GM19025 (cell line): ENCODE measurements at regions not wholly inside any gene's neighbourhood (a gene's known extent, or its start where the extent isn't known, plus 50 kb on each side); places are given as distances from the start of the nearest gene placed in this dataset.

ENCODE experiments used
- ATAC-seq: cut with Tn5 transposase; IDR thresholded peaks from one replicate; pipeline ENCODE4 v1.9.1; 2021; ENCODE audit warnings: mild to moderate bottlenecking, low read depth, moderate library complexity; ENCODE audit not compliant: unreplicated experiment

- no peak for ATAC-seq
Measured at GRCh38 chr6:113160306-113161017, 696.7 kb upstream of the MARCKS start.

- ATAC-seq, result no peak
Measured at GRCh38 chr6:113161018-113161315, 696.2 kb upstream of the MARCKS start.

DNA sequence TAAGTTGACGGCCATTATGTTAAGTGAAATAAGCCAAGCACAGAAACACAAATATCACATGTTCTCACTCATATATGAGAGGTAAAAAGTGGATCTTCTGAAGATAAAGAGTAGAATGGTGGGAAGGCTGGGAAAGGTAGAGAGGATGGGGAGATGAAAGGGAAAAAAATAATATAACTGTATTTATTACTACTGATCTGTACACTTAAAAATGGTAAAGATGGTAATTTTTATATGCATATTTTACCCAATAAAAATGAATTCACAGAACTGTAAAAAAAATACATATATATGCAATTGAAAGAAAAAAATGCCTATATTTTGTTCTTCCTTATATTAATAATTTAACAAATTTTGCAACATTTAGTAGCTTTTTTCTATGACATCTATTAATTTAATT is 694.4 kb upstream of the MARCKS start:
- no peak for ATAC-seq

- ATAC-seq, result no peak
Measured at GRCh38 chr6:113168057-113168456, 689.1 kb upstream of the MARCKS start.

DNA sequence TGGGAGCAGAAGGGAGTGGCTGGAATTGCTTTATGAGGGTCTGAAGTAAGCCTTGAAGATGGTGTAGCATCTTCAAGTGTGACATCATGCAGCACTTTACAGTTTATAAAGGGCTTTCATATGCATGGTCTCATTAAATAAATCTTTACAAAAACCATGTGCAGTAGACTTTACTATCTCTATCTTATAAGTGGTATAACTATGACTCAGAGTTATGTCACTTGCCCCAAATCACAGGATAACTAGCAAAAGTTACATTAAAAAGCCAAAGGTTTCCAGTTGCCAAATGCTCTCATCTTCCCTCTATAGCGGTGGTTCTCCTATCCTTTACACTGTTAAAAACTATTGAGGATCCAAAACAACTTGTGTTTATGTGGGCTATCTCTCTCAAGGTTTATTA is 687.7 kb upstream of the MARCKS start:
- no peak for ATAC-seq

DNA sequence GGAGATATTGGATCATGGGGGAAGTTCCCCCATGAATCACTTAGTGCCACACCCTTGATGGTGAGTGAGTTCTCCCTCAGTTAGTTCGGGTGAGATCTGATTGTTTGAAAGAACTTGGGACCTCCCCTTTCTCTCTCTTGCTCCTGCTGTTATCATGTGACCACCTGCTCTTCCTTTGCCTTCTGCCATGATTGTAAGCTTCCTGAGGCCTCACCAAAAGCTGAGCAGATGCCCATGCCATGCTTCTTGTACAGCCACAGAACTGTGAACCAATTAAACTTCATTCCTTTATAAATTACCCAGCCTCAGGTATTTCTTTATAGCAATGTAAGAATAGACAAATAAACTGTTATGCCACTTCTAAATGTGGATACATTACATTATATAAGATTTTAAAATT is 686.7 kb upstream of the MARCKS start:
- no peak for ATAC-seq

DNA sequence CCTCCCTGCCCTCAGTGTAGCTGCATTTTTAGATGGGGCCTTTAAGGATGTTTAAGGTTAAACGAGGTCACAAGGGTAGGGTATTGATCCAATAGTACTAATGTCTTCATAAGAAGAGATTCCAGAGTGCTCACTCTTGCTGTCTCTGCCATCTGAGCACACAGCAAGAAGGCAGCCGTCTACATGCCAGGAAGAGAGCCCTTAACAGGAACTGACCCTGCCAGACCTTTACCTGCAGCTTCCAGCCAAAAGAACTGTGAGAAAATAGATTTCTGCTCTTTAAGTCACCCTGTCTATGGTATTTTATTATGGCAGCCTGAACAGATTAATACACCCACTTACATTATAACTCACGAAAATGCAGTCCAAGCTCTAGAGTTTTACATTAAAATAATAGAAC is 685.3 kb upstream of the MARCKS start:
- ATAC-seq, result no peak

- ATAC-seq, result no peak
Measured at GRCh38 chr6:113172531-113172966, 684.6 kb upstream of the MARCKS start.

DNA sequence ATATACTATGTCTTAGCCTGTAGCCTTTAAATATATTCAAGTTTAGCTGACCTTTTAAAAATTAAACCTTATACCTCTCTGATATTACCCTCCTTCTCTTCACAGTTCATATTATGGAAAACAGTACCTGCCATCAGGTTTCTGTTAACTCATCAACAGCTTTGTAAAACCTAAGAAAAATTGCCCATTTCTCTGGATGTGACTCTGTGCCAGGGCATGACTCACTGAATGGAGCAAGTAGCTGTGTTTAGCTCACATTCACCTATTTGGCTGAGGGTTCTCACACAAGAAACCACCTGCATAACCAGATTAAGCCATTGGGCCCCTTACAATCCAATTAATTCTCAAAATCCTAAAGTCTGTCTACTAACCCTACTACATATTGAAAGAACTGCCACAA is 678.8 kb upstream of the MARCKS start:
- no peak for ATAC-seq

DNA sequence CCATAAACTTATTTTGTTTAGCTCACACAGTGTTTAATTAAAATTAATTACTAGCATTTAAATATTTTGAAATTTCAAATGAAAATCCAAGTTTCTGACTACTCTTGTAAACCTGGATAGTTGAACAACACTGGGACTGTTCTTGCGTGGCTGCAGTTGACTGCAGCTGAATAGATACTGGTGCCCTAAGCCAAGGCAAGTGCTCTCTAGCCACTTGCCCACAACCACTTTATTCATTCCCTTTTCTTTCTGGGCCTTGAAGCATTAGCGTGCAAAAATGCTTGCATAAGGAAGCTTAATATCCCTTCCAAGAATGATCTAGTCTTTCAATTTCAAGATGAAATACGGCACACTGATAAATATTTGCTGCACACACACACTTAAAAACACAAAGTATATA is 676.0 kb upstream of the MARCKS start:
- no peak for ATAC-seq

DNA sequence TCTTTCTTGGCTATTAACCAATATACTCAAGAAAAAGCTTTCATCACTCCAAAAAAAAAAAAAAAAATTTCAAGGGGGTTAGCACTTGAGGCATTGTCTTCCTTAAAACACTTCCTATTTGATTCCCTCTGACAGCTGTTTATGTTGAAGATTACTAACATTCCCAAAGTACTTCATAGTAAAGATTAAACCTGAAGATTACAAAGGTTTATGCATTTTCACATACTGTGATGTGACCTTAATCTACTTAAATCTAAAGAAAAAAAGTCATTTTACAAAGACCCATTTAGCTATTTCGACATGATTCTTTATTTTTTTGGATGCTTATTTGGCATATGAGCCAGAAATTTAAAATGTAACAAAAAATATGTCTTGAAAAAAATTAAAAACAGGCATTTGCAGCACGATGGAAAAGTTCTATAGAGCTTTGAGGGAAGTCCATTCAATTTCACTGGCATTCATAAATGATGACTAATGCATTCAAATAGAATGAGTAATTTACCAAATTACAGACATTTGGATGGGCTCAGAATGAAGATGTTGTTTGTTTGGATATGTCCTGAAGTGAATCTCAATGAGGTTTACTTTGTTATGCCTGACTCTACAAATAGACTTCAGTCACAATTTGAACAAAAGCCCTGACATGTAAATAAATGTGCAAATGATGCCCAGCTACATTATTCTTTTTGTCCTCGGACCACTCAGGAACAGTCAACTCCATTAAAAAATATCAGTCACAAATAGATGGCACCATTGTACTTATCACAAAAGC is 674.6 kb upstream of the MARCKS start:
- ATAC-seq, result no peak

GRCh38 chr6:113184291-113184690 is 672.9 kb upstream of the MARCKS start:
- no peak for ATAC-seq

DNA sequence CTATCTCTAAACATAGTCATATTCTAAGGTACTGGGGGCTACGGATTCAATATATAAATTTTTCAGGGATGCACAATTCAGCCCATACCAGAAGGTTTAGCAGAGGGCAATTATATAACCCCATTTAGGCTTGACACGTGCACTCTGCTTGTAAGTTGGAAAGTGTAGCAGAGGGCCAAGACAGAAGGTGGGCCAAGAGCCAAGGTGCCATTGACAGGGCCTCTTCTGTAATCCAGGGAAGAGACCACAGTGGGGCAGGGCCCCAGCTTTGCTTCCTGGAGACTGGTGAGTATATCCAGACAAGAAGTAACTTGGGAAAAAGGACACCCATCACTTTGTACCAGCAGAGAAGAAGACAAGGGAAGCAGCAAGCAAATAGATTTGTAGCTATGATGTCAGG is 672.4 kb upstream of the MARCKS start:
- no peak for ATAC-seq

- ATAC-seq, result no peak
Measured at GRCh38 chr6:113185299-113185698, 671.8 kb upstream of the MARCKS start.

DNA sequence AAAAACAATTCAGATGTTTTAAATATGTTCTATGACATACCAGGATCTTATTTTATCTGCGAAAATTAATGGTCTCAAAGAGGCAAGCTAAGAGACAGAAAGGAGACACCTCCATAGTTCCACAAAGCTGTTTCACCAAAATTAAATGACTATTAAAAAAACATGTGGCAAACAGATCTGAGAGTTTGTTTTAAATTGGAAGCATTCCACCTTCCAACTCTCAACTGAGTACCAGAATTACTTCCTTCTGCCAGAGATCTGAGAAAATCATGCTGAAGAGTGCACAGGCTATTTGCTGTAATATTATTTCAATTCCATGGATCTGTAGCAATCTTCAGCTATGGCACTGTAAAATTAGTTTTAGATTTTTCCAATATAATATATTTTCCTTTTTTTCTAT is 669.5 kb upstream of the MARCKS start:
- no peak for ATAC-seq

DNA sequence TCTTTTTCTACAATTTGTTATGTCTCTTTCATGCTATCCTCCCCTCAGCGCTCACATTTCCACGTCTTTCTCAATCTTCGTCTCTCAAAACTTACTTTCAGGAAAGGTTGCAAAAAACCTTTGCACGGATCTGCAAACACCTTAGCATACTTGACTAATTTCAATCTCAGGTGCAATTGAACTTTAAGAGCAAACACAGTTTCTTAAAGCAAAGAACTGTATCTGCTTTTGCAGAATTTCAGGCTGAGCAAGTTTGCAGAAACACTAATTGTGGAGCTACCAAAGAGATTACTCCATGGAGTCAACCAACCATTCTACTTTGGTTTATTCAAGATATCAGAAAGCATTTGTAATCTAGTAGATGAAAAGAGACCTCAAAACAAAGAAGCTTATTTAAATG is 668.2 kb upstream of the MARCKS start:
- no peak for ATAC-seq

GRCh38 chr6:113190170-113190569 is 667.0 kb upstream of the MARCKS start:
- no peak for ATAC-seq

DNA sequence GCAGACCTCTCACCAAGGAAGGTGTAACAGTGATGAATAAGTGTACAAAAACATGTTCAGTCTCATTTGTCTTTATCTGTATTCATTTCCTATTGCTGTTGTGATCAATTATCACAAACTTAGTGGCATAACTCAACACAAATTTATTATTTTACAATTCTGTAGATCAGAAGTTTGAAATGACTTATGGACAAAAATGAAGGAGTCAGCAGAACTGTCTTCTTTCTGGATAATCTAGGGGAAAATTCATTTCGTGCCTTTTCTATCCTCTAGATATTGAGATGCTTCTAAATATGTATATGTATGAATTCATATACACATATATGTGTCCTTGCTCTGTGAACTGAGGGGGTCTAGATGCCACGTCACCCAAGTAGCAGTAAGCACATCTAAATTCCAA is 663.1 kb upstream of the MARCKS start:
- no peak for ATAC-seq

DNA sequence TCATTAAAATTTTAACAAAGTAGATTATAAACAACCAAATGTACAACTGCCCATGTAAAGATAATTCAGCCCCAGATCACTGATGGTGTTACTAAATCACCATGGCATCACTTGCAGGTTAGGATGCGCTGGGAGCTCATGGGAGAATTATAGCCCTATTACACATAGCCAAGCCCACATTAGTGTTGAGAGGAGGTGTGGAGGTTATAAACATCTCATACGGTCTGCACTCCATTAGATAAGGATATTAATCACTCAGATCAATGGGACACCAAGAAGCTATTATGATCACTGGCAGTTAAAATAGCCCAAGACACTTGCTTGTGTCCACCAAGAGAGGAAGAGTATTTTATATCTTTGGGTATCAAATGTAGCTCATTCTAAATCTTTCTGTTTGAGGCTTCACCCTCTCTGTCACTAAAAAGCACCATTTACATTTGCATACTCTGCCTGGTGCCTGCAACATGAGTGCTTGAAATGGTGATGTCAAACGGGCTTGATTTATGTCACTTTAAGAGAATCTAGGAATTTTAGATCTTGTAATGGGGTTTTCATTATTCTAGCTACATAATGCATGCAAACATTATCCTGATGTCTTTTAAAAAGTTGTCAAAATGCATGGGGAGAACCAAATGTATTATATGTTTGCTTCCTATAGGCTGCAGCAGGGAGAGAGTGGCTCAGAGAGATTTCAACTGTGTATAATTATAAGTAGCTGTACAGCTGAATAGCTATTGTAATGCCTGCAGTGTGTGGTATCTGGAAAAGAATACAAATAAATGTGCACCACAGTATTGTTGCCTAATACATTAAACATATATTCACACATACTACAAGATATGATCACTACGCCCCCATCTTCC is 654.1 kb upstream of the MARCKS start:
- ATAC-seq, result no peak

GRCh38 chr6:113203715-113204110 is 653.4 kb upstream of the MARCKS start:
- no peak for ATAC-seq

DNA sequence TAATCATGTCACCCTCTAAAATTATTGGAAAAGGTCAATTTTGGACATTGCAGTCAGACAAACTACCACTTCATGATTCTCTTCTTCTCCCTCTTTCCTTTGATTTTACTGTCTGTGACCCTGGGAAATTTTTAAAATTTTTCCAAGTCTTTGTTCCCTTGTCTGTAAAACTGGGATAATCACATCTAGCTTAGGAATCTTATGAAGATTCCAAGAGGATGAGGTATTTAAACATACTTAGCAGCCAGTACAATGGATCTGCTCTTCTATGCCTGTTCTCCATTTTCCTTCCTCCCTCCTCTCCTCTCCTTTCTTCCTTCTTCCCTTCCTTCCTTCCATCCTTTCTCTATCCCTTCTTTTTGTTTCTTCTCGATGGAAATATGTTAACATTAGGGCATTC is 651.6 kb upstream of the MARCKS start:
- ATAC-seq, result no peak
